ENCODE measurements at regions not wholly inside any gene's neighbourhood (a gene's known extent, or its start where the extent isn't known, plus 50 kb on each side); places are given as distances from the start of the nearest gene placed in this dataset.

DNA sequence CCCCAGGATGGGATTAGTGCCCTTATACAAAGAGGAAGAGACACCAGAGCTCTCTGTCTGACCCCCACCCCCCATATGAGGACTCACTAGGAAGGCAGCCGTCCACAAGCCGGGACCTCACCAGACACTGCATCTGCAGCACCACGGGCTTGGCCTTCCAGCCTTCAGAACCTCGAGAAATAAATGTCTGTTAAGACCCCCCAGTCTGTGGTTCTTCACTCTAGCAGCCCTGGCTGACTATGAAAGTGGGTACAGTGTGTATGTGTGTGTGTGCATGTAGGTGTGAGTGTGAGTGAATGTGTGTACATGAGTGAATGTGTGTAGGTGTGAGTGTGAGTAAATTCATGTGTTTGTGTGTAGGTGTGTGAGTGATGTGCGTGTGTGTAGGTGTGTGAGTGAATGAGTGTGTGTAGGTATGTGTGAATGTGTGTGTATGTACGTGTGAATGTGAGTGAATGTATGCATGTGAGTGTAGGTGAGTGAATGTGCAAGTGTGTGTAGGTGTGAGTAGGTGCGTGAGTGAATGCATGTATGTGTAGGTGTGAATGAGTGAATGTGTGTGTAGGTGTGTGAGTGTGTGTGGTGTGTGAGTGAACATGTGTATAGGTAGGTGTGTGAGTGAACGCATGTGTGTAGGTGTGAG is 201.6 kb upstream of the ZNF536 start:
- ATAC-seq (ENCODE audit: low FRiP score) = no peak
- no peak for DNase-seq (ENCODE audit: low spot score)
- TF ChIP-seq, protein P1, sequence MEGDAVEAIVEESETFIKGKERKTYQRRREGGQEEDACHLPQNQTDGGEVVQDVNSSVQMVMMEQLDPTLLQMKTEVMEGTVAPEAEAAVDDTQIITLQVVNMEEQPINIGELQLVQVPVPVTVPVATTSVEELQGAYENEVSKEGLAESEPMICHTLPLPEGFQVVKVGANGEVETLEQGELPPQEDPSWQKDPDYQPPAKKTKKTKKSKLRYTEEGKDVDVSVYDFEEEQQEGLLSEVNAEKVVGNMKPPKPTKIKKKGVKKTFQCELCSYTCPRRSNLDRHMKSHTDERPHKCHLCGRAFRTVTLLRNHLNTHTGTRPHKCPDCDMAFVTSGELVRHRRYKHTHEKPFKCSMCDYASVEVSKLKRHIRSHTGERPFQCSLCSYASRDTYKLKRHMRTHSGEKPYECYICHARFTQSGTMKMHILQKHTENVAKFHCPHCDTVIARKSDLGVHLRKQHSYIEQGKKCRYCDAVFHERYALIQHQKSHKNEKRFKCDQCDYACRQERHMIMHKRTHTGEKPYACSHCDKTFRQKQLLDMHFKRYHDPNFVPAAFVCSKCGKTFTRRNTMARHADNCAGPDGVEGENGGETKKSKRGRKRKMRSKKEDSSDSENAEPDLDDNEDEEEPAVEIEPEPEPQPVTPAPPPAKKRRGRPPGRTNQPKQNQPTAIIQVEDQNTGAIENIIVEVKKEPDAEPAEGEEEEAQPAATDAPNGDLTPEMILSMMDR (IDR thresholded peaks at IDR 0.05) = no peak

DNA sequence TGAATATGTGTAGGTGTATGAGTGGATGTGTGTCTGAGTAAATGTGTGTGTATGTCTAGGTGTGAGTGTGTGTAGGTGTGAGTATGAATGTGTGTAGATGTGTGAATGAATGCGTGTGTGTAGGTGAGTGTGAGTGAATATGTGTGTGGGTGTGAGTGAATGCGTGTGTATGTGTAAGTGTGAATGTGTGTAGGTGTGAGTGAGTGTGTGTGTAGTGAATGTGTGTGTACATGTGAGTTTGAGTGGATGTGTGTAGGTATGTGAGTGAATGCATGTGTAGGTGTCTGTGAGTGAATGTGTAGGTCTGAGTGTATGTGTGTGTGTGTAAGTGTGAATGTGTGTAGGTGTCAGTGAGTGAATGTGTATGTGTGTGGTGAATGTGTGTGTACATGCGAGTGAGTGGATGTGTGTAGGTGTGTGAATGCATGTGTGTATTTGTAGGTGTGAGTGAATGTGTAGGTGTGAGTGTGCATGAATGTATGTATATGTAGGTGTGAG is 201.0 kb upstream of the ZNF536 start:
- DNase-seq (ENCODE audit: low spot score) (no peak), ATAC-seq (ENCODE audit: low FRiP score) (no peak)
- TF ChIP-seq, protein P1 (IDR thresholded peaks at IDR 0.05) = no peak

- TF ChIP-seq, protein P1 (IDR thresholded peaks at IDR 0.05) = no peak
- no peak for DNase-seq (ENCODE audit: low spot score)
- no peak for ATAC-seq (ENCODE audit: low FRiP score)
Observed at GRCh38 chr19:30171795-30172612, 200.2 kb upstream of the ZNF536 start.

GRCh38 chr19:30172613-30173242 is 199.5 kb upstream of the ZNF536 start:
- TF ChIP-seq, protein P1 (IDR thresholded peaks at IDR 0.05) = no peak
- ATAC-seq (ENCODE audit: low FRiP score) (no peak), DNase-seq (ENCODE audit: low spot score) (no peak)

DNA sequence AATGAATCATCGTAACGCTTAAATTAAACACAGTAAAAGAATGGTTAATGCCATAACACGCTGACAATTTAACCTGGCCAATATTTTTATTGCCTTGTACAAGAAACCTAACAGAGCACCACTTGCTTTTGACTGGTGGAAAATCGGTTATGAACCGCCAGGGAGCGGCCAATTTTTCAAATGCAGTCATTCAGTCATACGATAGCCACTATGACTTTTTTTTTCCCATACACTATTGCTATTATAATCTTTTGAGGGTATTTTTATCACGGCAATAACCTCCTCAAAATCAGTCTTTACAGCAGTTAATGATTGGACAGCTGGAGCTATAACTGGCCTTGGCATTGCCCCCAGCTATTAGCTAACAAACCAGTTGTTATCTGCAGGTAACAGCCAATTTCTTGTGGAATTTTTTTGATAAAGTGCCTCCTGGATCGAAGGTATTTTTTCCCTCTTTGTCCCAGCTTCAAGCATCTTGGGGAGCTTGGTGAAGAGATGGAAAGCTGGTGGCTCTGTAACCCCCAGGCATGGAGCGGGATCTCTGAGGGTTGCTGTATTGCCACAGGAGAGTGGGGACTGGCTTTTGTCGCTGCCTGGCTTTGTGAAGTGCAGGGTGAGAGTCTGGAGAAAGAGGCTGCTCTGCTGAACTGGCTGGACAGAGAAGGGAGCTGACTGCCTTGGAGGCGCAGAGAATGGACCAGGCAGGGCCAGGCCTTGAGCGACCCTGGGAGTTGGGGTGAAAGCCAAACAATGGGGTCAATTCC is 198.4 kb upstream of the ZNF536 start:
- TF ChIP-seq, protein P1 (IDR thresholded peaks at IDR 0.05) = no peak
- no peak for DNase-seq (ENCODE audit: low spot score)
- no peak for ATAC-seq (ENCODE audit: low FRiP score)

GRCh38 chr19:30174357-30174645 is 197.9 kb upstream of the ZNF536 start:
- TF ChIP-seq, protein P1 (IDR thresholded peaks at IDR 0.05) = no peak
- ATAC-seq (ENCODE audit: low FRiP score) (no peak), DNase-seq (ENCODE audit: low spot score) (no peak)

All from omental fat pad (tissue), 3 donors.